Keratinocyte (primary cell): ENCODE measurements at regions not wholly inside any gene's neighbourhood (a gene's known extent, or its start where the extent isn't known, plus 50 kb on each side); places are given as distances from the start of the nearest gene placed in this dataset.
"Not testable (repeated sequence)": the region's sequence is repeated elsewhere in the genome, so short reads cannot be mapped to it uniquely, and the experiment has no call there.

Source experiments
- DNase-seq: peaks from one replicate; pipeline ENCODE4 v3.0.0-alpha.2; 2011; ENCODE audit warnings: low read depth, missing footprints, low spot score
- FAIRE-seq: peaks from 2 replicates; lab custom pipeline; 2011; peaks lifted over from hg19 to GRCh38; lab: Jason Lieb, UNC
- H2AFZ ChIP-seq: 2 replicates; pipeline ENCODE4 v1.6.0; 2012; ENCODE audit warnings: low read length, control low read depth, inconsistent platforms; ENCODE audit not compliant: control insufficient read depth
- H3K27ac ChIP-seq: 2 replicates; pipeline ENCODE4 v1.5.1; 2011; ENCODE audit warnings: low read length; ENCODE audit not compliant: control insufficient read depth, insufficient read depth
- H3K27me3 ChIP-seq: 3 replicates; pipeline ENCODE4 v1.6.0; 2011; ENCODE audit warnings: low read length; ENCODE audit not compliant: control insufficient read depth, insufficient read depth; ENCODE audit errors: extremely low read depth
- H3K36me3 ChIP-seq, 2 experiments: 2 replicates in 1 of 2; 3 replicates in 1 of 2; pipeline ENCODE4 v1.5.1; 2011; ENCODE audit warnings: low read length in 2 of 2, mild to moderate bottlenecking in 1 of 2; ENCODE audit not compliant: control insufficient read depth in 2 of 2, insufficient read depth in 2 of 2; ENCODE audit errors: extremely low read depth in 1 of 2
- H3K4me1 ChIP-seq: 3 replicates; pipeline ENCODE4 v1.5.1; 2011; ENCODE audit warnings: low read length; ENCODE audit not compliant: control insufficient read depth, insufficient read depth; ENCODE audit errors: extremely low read depth
- H3K4me2 ChIP-seq: 3 replicates; pipeline ENCODE4 v1.6.0; 2011; ENCODE audit warnings: low read depth, low read length; ENCODE audit not compliant: control insufficient read depth, insufficient read depth; ENCODE audit errors: extremely low read depth
- H3K4me3 ChIP-seq, 3 experiments: fragments of 200-600 bp in 1 of 3; sonication (generic) in 1 of 3; 2 replicates in 2 of 3; 3 replicates in 1 of 3; pipeline ENCODE4 v1.5.1; 2011 to 2016; ENCODE audit warnings: low read length in 3 of 3, mild to moderate bottlenecking in 3 of 3, control low read depth in 2 of 3, inconsistent platforms in 1 of 3, low read depth in 1 of 3, mixed read lengths in 1 of 3, mixed run types in 1 of 3, moderate library complexity in 1 of 3; ENCODE audit not compliant: control insufficient read depth in 2 of 3, insufficient read depth in 2 of 3; ENCODE audit errors: extremely low read depth in 1 of 3
- H3K79me2 ChIP-seq: 2 replicates; pipeline ENCODE4 v1.6.0; 2012; ENCODE audit warnings: low read length; ENCODE audit not compliant: control insufficient read depth, insufficient read depth
- H3K9ac ChIP-seq: 3 replicates; pipeline ENCODE4 v1.6.0; 2011; ENCODE audit warnings: low read length; ENCODE audit not compliant: control insufficient read depth, insufficient read depth; ENCODE audit errors: extremely low read depth
- H3K9me1 ChIP-seq: 3 replicates; pipeline ENCODE4 v1.6.0; 2011; ENCODE audit warnings: low read length; ENCODE audit not compliant: control insufficient read depth, insufficient read depth; ENCODE audit errors: extremely low read depth
- H3K9me3 ChIP-seq: 2 replicates; pipeline ENCODE4 v1.5.1; 2012; ENCODE audit warnings: low read depth, low read length; ENCODE audit not compliant: control insufficient read depth
- H4K20me1 ChIP-seq: 3 replicates; pipeline ENCODE4 v1.6.0; 2011; ENCODE audit warnings: low read length; ENCODE audit not compliant: control insufficient read depth, insufficient read depth; ENCODE audit errors: extremely low read depth
- CTCF ChIP-seq, 3 experiments: IDR thresholded peaks in 1 of 3; conservative IDR thresholded peaks in 1 of 3; optimal IDR thresholded peaks in 1 of 3; 2 replicates in 2 of 3; 3 replicates in 1 of 3; pipeline versions ENCODE3 to v1.5.1; 2011; ENCODE audit warnings: low read length in 3 of 3, mild to moderate bottlenecking in 3 of 3, moderate library complexity in 2 of 3, control low read depth in 1 of 3, inconsistent platforms in 1 of 3; ENCODE audit not compliant: insufficient read depth in 2 of 3; ENCODE audit errors: extremely low read depth in 1 of 3
- EZH2 ChIP-seq: IDR thresholded peaks from one replicate; pipeline ENCODE4 v1.6.1; 2012; ENCODE audit warnings: inconsistent platforms, mild to moderate bottlenecking, low read length, moderate library complexity
- dilution Hi-C: fragments of 300-500 bp; cut with MboI; formaldehyde crosslinking; loops from one replicate; pipeline ENCODE4 v1.7.0; 2020; ENCODE audit warnings: low sequenced_read_pairs; ENCODE audit not compliant: extremely low pct_ligation_motif_present

DNA sequence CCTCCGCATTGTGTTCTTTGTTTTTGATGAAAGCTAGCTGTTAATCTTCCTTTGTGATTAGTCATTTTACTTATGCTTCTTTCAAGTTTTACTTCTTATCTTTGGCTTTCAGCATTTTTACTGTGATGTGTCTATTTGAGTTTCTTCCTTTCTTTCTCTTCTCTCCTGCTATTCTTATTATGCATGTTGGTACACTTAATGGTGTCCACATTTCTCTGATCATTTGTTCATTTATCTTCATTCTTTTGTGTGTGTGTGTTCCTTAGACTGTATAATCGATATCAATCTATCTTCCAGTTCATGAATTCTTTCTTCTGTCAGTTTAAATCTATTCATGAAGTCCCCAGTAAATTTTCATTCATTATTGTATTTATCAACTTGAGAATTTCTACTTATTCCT lies 1650.3 kb downstream of the BRINP3 start:
- Histone ChIP-seq H3K9ac (no peak overlapping the region), H3K79me2 (no peaks in the 10 kb centered on the region), H3K4me2 (no peak overlapping the region), H4K20me1 (no peaks in the 10 kb centered on the region), H3K4me3 (no peak overlapping the region), H3K36me3 (no peaks in the 10 kb centered on the region), H3K4me1 (no peaks in the 10 kb centered on the region), H2AFZ (no peak overlapping the region), H3K27ac (no peak overlapping the region), H3K27me3 (no peaks in the 10 kb centered on the region), H3K9me3 (no peaks in the 10 kb centered on the region), H3K9me1 (no peaks in the 10 kb centered on the region)
- dilution Hi-C loops, result no loop called here
- FAIRE-seq (no peak), DNase-seq (no peak)
- TF ChIP-seq EZH2 (no peak), CTCF (optimal IDR thresholded peaks at IDR 0.05 in 1 of 3, IDR thresholded peaks at IDR 0.05 in 1 of 3, conservative IDR thresholded peaks at IDR 0.05 in 1 of 3; ENCODE audit: extremely low read depth in 1 of 3, insufficient read depth in 2 of 3, low read length in 3 of 3) (no peak)

DNA sequence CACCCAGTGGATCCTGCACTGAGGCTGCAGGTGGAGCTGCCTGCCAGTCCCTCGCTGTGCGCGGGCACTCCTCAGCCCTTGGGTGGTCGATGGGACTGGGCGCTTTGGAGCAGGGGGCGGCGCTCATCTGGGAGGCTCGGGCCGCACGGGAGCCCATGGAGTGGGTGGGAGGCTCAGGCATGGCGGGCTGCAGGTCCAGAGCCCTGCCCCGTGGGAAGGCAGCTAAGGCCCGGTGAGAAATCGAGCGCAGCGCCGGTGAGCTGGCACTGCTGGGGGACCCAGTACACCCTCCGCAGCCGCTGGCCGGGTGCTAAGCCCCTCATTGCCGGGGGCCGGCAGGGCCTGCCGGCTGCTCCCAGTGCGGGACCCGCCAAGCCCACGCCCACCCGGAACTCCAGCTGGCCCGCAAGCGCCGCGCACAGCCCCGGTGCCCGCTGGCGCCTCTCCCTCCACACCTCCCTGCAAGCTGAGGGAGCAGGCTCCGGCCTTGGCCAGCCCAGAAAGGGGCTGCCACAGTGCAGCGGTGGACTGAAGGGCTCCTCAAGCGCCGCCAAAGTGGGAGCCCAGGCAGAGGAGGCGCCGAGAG lies 1636.5 kb downstream of the BRINP3 start:
- H3K4me3 ChIP-seq, dilution Hi-C loops, H3K79me2 ChIP-seq, H4K20me1 ChIP-seq, H3K4me2 ChIP-seq, H3K27me3 ChIP-seq, H3K4me1 ChIP-seq, H3K9ac ChIP-seq, H3K9me1 ChIP-seq, DNase-seq, H3K9me3 ChIP-seq, H3K36me3 ChIP-seq, H2AFZ ChIP-seq, FAIRE-seq, H3K27ac ChIP-seq: not testable (repeated sequence)

- Histone ChIP-seq H3K4me1 (no peaks in the 10 kb centered on the region), H3K27ac (no peak overlapping the region), H3K27me3 (no peaks in the 10 kb centered on the region), H3K4me3 (no peak overlapping the region), H3K4me2 (no peak overlapping the region), H3K79me2 (no peaks in the 10 kb centered on the region), H4K20me1 (no peaks in the 10 kb centered on the region), H3K9me1 (no peaks in the 10 kb centered on the region), H3K9ac (no peak overlapping the region), H2AFZ (no peak overlapping the region), H3K9me3 (no peaks in the 10 kb centered on the region), H3K36me3 (no peaks in the 10 kb centered on the region)
- no peak for FAIRE-seq
- dilution Hi-C loops, result no loop called here
- TF ChIP-seq CTCF (optimal IDR thresholded peaks at IDR 0.05 in 1 of 3, IDR thresholded peaks at IDR 0.05 in 1 of 3, conservative IDR thresholded peaks at IDR 0.05 in 1 of 3; ENCODE audit: extremely low read depth in 1 of 3, insufficient read depth in 2 of 3, low read length in 3 of 3), result no peak
- no peak for TF ChIP-seq EZH2
- no peak for DNase-seq
These were observed 1631.2 kb downstream of the BRINP3 start for GRCh38 chr1:188846468-188846867.
